ENCODE measurements at regions not wholly inside any gene's neighbourhood (a gene's known extent, or its start where the extent isn't known, plus 50 kb on each side); places are given as distances from the start of the nearest gene placed in this dataset.

DNA sequence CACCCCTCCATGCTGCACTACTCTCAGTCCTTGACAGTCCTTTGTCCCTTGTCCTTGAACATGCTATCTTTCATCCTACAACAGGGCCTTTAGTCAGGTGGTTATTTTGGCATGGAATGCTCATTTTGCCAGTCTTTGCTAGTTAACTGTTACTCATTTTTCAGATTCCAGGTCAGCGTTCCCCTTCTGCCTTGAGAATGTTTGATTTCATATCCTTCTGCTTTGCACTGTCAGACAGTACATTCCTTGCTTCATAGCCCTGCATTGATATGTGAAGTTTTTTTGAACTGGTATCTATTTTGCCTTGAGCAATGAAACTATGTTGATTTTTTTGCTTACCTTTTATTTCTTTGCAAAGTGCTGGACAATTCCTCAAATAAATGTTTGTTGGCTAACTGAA lies 638.2 kb upstream of the SEMA6A start:
- no peak for DNase-seq (ENCODE audit: low spot score)

DNA sequence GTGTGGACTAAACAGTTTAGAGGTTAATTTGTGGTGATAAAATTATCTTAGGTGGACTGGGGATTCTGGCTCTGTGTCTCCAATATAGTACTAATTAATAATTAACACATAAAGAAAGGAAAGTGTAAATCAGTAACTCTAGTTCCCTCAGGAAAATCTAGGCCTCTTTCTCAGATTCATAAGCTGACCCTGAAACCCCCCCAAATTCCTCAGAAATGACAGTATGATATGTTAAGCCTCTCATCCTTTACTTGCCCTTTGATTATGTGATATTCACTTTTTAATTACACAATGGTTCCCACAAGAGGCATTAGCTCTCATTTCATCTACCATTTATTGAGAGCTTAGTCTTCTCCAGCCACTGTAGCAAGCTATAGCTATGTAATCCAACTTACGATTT lies 636.2 kb upstream of the SEMA6A start:
- DNase-seq (ENCODE audit: low spot score), result no peak

DNA sequence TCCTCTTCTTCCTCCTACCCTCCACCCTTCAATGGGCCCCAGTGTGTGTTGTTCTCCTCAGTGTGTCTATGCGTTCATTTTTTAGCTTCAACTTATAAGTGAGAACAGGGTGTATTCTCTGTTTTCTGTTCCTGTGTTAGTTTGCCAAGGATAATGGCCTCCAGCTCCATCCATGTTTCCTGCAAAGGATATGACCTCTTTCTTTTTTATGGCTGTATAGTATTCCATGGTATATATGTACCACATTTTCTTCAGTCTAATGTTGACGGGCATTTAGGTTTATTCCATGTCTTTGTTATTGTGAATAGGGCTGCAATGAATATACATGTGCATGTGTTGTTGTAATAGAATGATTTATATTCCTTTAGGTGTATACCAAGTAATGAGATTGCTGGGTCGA lies 634.9 kb upstream of the SEMA6A start:
- DNase-seq (ENCODE audit: low spot score), result no peak

DNA sequence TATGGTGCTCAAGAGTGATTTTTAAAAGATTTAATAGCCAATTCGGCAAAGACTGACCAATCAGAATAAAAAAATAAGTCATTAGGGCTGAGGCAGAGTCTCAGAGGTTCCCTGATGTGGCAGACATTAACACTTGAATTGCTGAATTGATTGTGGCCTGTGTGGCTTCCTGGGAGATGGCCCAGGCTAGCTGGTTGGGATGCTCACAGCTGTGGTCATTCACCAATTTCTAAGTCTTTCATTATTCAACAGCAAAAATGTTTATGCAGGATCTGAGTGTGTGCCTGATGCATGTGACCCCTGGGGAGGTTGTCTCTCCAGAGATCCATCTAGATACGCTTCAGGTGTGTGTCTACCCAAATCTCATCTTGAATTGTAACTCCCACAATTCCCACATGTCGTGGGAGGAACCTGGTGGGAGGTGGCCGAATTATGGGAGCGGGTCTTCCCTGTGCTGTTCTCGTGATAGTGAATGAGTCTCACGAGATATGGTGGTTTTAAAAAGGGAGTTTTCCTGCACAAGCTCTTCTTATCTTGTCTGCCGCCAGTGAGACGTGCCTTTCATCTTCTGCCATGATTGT lies 632.6 kb upstream of the SEMA6A start:
- DNase-seq (ENCODE audit: low spot score), result peak; percentile 21

DNA sequence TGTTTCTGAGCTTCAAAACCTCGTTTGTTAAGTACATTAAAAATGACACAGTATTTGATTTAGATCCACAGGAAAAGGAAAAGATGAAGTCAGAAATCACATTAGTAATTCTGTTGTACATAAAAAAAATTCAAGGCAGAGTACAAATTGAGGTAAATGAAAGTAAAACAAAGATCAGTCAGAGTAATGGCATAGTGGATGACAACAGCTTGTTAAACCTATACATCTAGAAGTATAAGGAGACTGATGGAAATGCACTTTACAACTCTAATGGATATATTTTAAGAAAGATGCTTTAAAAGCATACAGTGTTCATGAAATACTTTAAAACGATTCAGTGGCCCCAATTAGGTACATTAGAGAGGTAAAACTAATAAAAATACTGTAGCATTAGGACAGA lies 631.3 kb upstream of the SEMA6A start:
- no peak for DNase-seq (ENCODE audit: low spot score)

DNA sequence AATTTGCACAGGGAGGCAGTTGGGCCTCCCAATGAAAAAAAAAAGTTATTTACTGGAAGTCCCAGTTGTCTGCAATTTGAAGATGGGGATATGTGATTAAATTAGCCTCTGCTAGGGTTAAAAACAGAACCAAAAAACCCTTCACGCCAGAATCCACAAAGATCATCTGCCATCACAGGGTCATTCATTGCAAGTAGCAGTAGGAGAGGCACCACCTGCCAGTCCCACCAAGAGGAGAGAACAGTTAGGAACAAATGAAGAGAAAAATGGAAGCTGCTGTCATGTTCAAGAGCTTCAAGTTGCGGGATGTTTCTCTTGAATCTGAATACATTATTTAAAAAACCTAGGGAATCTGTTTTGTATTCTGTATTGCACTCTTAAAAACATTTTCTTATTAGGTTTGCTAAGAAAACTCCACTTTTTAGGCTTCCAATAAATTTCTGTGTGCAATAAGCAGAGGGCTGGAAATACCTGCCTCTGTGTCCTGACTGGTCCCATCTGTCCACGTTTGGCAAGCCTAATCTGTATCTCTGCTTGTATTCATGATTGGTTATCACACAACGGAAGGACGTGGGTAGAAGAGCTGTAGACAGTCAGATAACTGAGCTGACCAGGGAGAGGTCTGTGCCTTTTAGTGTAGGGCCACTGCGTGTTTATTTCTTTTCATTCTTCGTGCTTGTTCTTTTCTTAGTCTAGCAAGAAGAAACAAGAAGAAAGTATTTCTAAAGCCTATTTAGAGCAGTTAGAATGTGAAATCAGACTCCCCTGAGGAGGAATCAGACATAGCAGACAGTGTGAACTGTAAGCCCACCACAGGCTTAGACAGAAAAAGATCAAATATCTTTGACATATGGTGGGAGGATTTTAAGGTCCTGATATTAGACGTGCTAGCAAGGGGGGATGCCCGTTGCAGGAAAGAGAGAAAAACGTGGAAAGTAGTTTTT lies 630.6 kb upstream of the SEMA6A start:
- DNase-seq (ENCODE audit: low spot score), result no peak

DNA sequence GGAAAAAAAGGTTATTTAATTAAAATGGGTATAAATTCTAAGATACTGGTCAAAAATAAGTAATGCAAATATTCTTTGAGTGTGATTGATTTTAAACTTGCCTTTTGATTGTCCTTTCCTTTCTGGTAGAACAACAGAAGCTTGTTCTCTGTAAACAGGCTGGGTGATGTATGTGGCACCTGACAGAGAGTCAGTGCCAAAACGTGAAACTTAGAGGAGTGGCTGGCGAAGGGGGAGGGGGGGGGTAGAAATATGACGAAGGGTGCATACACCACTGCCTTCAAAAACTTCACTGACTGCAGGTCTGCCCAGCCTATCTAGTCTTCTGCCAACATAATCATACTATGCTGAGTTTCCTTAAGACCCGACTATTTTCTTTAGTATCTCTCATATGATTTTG lies 629.8 kb upstream of the SEMA6A start:
- no peak for DNase-seq (ENCODE audit: low spot score)

DNA sequence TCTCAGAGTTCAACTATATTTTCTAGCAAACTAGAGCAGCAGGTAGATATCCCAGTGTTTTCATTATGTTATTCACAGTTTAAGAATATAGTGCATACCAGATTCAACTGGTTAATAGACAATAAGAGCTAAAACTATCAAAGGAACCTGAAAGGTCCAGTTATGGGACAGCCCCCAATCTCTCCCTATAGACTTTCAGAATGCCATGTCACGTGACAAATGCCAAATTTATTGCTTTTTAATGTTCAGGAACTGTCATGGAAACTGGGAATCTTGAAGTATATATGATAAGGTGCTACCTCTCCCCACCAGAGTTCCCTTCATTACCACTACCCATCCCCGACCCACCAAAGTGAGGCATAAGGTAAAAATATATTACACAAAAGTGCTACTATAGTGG lies 629.0 kb upstream of the SEMA6A start:
- no peak for DNase-seq (ENCODE audit: low spot score)

DNA sequence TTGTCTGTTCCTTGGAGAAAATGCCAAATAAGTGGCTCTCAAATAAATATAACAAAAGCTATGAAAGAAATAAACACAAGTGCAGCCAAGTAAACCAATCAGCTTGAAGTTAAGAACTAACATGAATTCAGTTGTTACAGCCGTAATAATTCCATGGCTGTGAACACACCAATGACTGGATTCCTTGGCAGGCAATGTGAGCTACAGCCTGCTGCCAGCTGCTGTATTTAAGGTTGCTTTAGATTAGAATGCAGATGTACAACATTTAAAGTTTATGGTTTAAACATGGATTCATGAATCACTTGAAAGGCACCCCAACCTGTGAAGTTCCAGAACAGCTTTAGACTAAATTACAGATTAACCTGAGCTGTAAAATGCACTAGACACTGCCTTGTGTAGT lies 626.4 kb upstream of the SEMA6A start:
- DNase-seq (ENCODE audit: low spot score), result no peak

DNA sequence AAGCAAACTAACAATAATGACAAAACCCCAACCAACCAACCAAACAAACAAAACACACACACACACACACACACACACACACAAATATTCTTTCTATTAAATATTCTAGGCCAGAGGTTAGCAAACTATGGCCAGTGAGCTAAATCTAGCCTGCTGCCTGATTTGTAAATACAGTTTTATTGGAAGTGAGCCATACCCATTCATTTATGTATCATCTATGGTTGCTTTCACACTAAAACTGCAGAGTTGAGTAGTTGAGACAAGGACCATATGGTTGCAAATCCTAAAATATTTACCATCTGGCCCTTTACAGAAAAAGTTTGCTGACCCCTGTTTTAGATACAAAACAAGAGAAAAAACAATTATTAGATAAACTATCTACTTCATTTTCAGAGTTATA lies 620.5 kb upstream of the SEMA6A start:
- no peak for DNase-seq (ENCODE audit: low spot score)

DNA sequence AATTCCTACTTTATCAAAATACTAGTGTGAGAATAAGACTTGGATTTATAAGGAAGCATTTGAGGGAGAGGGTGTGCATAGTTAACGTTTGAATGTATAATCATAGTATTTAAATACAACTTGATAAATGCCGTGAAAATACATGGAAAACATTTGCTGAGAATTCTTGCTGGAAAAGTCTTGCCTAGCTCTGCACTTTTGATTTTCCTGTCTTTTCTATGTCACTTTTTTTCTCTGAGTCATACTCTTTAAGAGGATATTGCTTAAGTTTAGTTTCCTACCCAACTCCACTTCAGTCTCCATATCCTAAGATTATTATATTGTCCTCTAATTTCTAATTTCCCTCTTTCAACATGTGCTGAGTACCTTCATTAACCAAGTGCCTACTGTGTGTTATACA lies 616.6 kb upstream of the SEMA6A start:
- no peak for DNase-seq (ENCODE audit: low spot score)

DNA sequence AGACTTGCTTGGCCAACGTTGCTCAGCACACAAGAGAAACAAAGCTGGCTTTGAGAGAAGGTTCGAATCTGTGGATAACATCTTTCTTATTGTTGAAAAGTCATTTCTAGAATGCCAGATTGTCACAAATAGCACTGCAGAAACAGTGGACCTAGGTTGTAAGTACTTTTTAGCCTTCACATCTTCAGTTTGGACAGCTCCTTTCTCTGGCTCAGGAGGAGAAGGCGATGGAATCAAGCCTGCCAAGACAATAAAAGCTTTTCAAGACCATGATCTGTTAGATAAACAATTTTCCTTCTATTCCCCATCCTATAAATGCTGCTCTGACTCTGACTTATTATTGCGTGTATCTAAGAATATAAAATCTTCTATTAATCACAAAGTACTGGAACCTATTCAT lies 615.2 kb upstream of the SEMA6A start:
- DNase-seq (ENCODE audit: low spot score), result no peak

DNA sequence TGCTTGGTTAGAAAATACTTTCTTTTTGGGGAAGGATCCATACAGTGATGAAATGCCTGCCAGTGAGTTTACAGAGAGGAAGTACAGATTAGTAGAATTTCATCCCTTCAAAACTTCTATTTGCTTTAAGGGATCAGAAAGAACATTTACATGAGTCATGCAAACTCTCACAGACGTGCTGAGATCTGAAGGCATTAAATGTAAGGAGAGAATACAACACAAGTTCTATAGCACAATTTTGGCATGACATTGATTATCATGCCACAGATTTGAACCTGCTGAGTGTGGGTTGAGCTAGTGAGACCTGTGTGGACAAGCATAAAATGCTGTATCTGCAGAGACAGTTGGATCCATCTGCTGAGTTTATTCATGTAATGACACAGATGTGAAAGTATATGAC lies 613.6 kb upstream of the SEMA6A start:
- no peak for DNase-seq (ENCODE audit: low spot score)

DNA sequence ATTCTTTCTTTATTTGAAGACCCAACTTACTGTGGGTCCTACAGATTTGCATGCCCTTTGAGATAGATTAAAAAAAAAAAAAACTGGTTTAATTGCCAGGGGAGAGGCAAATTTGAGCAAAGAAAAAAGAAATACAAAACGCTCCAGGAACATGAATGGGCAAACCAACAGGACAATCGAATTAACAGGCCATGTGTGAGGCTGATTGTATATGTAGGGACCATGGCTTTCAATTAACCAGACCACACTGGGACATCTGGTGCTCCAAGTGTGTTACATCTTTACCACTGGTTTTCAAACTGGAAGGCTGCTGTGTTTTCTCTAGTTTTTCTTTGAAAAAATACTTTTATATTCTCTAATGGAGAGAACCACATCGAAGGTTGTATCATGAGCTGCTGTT lies 612.1 kb upstream of the SEMA6A start:
- DNase-seq (ENCODE audit: low spot score), result no peak

DNA sequence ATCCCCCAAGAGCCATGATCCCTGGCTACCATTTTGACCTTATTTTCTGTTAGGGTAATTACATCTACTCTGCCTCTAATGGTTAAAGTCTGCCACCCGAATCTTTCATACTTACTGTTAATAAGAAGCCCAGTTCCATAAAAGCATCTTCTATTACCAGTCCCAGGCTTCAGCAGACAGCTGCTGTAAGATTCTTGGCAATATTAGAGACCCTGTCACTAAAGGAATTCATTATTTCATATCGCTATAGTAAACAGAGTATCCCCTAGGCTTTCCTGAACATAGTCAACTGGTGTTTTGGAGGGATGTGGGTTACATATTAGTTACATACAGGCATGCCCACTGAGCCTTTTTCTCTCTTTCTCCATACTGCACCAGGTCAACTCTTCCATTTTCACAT lies 608.7 kb upstream of the SEMA6A start:
- DNase-seq (ENCODE audit: low spot score), result no peak

DNA sequence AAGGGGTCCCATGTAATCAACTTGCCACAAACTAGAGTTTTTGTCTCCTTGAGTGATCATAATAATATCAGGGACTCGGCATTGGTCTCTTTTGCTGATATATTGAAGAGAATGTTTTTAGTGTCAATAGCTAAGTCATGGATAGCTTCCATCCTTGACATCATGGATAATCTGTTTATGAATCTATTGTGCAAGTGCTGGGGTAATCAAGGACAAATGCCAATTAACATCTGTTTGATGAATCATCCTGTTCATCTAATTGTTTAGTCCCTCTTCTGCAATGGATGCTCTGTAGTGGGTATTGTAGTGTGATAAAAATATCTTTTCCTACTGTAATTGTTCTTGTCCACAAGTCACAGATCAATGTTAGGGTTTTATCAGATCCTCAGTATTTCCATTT lies 607.5 kb upstream of the SEMA6A start:
- no peak for DNase-seq (ENCODE audit: low spot score)

DNA sequence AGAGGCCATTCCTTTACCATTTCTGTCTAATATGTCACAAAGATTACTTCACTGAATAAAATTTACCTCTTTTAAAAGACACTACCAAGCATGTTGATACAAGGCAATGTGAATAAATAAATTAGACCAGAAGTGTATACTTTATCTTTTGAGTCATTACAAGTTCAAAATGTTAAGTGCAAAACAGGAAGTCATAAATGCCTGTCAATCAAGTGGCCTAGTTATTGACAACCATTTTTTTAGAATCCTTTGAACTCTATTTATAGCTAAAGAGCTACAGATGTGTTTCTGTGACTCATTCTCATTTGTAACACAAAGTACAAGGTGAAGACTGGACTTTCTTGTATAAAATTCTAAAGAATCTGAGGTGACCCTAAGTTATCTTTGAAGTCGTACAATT lies 602.7 kb upstream of the SEMA6A start:
- no peak for DNase-seq (ENCODE audit: low spot score)

DNA sequence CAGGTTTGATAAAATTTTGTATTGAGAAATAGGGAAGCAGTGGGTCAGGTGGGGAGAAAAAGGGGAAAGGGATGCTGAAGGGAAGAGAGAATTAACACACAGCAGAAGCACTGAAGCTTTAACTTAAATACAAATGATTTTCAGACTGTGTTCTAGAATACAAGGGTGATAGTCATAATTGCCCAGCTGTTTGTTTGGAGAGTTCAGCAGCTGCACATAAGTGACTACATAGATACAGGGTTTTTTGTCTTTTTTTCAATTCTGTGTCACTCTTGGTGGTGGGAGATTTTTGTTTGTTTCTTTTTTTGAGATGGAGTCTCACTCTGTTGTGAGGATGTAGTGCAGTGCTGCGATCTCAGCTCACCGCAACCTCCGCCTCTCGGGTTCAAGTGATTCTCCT lies 590.4 kb upstream of the SEMA6A start:
- no peak for DNase-seq (ENCODE audit: low spot score)

DNA sequence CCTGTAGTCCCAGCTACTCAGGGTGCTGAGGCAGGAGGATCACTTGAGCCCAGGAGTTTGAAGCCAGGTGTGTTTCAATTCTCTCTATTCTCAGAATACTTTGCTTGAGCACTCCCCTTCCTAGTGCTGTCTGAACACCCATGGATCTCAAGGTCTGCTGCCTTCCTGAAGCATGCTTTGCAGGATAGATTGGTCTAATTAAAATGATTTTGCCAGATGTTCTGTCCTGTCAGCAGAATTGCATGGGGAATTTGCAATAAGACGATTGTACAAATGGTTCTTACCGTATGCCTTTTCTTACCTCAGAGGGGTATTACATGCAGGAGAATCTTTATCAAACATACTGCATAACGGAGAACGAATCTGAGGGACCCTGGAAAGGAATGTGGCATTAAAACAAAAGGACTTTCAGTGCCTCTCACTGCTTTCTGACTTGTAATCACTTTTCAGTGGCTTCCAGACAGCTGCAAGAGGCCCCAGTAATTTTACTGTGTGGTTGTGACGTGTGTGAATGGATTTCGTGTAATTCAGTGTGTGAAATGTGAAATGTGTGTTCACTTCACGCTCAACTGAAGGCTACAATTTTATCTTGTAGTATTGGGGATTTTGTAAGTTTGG lies 587.2 kb upstream of the SEMA6A start:
- no peak for DNase-seq (ENCODE audit: low spot score)

DNA sequence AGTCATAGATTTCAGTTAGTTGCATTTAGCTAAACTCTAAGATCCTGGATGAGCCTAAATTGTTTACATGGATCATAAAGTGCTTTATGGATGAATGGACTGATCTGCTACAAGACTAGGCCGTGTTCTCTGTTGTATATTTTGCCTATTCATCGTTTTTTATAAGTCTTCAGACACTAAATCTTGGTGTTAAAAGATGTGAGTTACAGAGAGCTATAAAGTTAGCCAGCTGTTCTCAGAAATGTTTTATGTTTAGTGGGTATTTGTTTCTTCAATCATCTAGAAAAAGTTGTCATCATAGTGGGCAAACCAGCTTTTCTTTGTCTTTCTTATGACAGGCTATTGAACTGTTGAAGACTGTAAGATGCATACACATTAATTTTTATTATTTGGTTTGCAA lies 585.8 kb upstream of the SEMA6A start:
- DNase-seq (ENCODE audit: low spot score), result no peak

DNA sequence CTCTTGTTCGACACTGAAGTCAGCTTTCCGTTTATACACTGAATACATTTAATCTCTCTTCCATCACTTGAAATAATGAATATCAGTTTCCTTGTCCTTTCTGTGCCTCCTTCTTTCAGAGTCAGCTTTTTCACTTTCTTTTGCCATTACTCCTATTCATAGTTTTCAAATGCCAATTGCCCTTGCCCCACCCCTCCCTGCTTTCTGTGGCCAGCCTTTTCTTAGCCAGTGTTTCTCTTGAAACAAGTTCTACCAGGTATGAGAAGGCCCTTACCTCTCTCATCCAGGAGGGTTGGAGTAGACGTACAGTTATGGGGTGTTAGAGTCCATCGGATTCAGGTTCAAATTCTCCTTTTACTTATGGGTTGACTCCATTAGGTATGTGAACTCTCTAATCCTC lies 574.7 kb upstream of the SEMA6A start:
- DNase-seq (ENCODE audit: low spot score), result no peak

DNA sequence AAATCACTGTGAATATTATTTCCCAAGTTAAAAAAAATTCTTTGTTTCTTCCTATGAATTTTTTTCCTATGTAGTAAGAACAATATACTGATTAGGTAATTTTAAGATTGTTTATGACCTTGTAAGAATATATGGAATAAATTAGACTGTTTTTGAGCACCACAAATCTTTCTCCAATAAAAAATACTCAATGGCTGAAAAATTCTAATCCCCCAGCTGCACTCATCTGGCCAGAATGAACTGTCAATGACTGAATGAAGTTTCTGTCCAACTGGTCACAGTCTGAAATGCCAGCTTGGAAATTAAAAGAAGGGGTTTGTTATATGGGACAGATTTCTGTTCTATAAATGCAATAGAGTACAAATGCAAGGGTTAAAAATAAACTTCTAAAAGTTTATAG lies 569.5 kb upstream of the SEMA6A start:
- DNase-seq (ENCODE audit: low spot score), result no peak

DNA sequence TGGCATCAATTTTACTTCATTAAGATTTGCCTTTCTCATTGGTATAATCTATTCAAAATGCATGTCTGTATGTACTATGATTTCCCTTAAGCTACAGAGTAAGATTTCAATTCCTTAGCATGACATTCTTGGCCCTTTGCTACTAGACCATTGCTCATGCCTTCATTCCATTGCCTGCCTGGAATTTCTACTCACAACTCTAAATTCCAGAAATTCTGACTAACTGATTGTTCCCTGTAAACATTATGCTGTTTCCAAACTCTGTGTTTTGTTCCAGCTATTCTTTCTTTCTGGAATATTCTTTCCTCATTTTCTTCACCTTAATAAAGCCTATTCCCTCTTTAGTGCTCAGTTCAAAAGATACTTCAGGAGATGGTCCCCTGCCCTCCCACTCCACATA lies 568.8 kb upstream of the SEMA6A start:
- no peak for DNase-seq (ENCODE audit: low spot score)

DNA sequence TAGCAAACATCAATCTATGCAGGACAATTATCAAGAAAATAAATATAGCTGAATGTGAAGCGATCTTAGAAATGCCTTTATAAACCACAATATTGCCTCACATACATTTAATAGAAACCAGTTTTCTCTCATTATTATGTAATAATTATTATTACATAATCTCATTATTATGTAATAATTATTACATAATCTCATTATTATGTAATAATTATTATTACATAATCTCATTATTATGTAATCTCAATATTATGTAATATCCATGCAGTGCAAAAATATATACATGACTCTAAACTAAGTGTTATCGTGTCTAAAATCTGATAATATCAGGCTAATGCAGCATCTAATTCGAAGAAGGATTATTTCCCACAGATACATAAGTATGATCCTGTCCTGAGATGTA lies 563.9 kb upstream of the SEMA6A start:
- no peak for DNase-seq (ENCODE audit: low spot score)
